ENCODE measurements at regions not wholly inside any gene's neighbourhood (a gene's known extent, or its start where the extent isn't known, plus 50 kb on each side); places are given as distances from the start of the nearest gene placed in this dataset.

GRCh38 chr5:74156728-74157383, 483.7 kb downstream of the ENC1 start:
- no peak for TF ChIP-seq CTCF (IDR thresholded peaks at IDR 0.05; ENCODE audit: low read length)
- no peak for TF ChIP-seq EZH2 (optimal IDR thresholded peaks at IDR 0.05; ENCODE audit: low read depth, low read length)
- TF ChIP-seq EZH2phosphoT487 (IDR thresholded peaks at IDR 0.05; ENCODE audit: low read length) = no peak
